Naive thymus-derived CD8-positive, alpha-beta T cell (primary cell): ENCODE measurements at regions not wholly inside any gene's neighbourhood (a gene's known extent, or its start where the extent isn't known, plus 50 kb on each side); places are given as distances from the start of the nearest gene placed in this dataset.

Source experiments
- ATAC-seq, 2 donors: fragments of 150-1000 bp; cut with Tn5 transposase in 1 of 2; sonication (Bioruptor Pico), chemical (Tn5 transposase) in 1 of 2; 1 replicate in 1 of 2; 2 replicates in 1 of 2; pipeline ENCODE4 v1.10.0; 2021; ENCODE audit warnings: mild to moderate bottlenecking in 2 of 2, moderate library complexity in 2 of 2
- POLR2A ChIA-PET: fragments of 350-600 bp; sonication (Branson Sonifier 250); formaldehyde crosslinking; loops from one replicate; lab custom pipeline; 2021; ENCODE audit warnings: antibody characterized with exemption; lab: Charles Lee
- DNase-seq, 10 donors: peaks; one replicate each; pipeline versions ENCODE4 v3.0.0 to v3.0.0-alpha.2; 2020 to 2022
- H3K27ac Mint-ChIP-seq, 10 donors: one replicate each; pipeline ENCODE4 v1.8.0; 2020 to 2022; ENCODE audit warnings: mild to moderate bottlenecking in 10 of 10, mixed read lengths in 10 of 10, moderate library complexity in 4 of 10, inconsistent platforms in 1 of 10
- H3K27me3 Mint-ChIP-seq, 5 donors: one replicate each; pipeline ENCODE4 v1.8.0; 2021 to 2022; ENCODE audit warnings: mixed read lengths in 5 of 5
- H3K36me3 Mint-ChIP-seq, 3 donors: one replicate each; pipeline ENCODE4 v1.8.0; 2020 to 2022; ENCODE audit warnings: mixed read lengths in 3 of 3, mild to moderate bottlenecking in 2 of 3, inconsistent platforms in 1 of 3
- H3K4me1 Mint-ChIP-seq, 4 donors: one replicate each; pipeline ENCODE4 v1.8.0; 2021 to 2022; ENCODE audit warnings: mixed read lengths in 4 of 4
- H3K4me3 Mint-ChIP-seq, 10 donors: one replicate each; pipeline ENCODE4 v1.8.0; 2020 to 2022; ENCODE audit warnings: mild to moderate bottlenecking in 10 of 10, mixed read lengths in 10 of 10, moderate library complexity in 6 of 10, inconsistent platforms in 1 of 10
- H3K9me3 Mint-ChIP-seq, 9 donors: one replicate each; pipeline ENCODE4 v1.8.0; 2020 to 2022; ENCODE audit warnings: mixed read lengths in 9 of 9, mild to moderate bottlenecking in 3 of 9, inconsistent platforms in 1 of 9, moderate library complexity in 1 of 9

DNA sequence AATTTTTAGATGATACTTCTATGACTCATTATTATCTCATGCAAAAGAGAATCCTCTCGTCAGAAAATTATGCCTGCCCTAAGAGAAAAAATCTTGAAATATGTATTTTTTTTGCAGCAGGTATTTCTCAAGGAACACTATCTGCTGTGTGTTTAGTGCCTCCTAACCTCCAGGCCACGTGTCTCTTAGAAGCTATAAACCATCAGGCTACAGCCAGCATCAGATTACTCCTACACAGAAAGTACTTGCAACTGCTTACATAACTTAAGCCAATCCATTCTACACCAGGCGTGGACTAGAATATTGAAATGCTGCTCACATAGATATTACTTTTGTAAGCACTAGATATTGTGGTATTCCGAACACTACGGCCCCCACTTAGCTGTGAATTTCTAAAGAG, 933.4 kb downstream of the PLA2G4A start:
- Mint-ChIP-seq H3K4me1 (no peaks in the 10 kb centered on the region), H3K4me3 (no peak overlapping the region), H3K27me3 (peaks cover 0 to under 1% (median 0%) of the 10 kb centered on the region in 5 donors), H3K36me3 (no peaks in the 10 kb centered on the region), H3K9me3 (peaks cover 0 to 25% (median 2%) of the 10 kb centered on the region in 9 donors), H3K27ac (no peak overlapping the region)
- POLR2A ChIA-PET, result no interaction called here
- no peak for DNase-seq
- ATAC-seq, result no peak

GRCh38 chr1:187763465-187763864, 934.7 kb downstream of the PLA2G4A start:
- Mint-ChIP-seq H3K36me3 (no peaks in the 10 kb centered on the region), H3K27ac (no peak overlapping the region), H3K4me1 (no peaks in the 10 kb centered on the region), H3K4me3 (no peak overlapping the region), H3K9me3 (peaks cover 0 to 24% (median 6%) of the 10 kb centered on the region in 9 donors), H3K27me3 (peaks cover 0 to 4% (median 0%) of the 10 kb centered on the region in 5 donors)
- POLR2A ChIA-PET, result no interaction called here
- no peak for DNase-seq
- ATAC-seq, result no peak

DNA sequence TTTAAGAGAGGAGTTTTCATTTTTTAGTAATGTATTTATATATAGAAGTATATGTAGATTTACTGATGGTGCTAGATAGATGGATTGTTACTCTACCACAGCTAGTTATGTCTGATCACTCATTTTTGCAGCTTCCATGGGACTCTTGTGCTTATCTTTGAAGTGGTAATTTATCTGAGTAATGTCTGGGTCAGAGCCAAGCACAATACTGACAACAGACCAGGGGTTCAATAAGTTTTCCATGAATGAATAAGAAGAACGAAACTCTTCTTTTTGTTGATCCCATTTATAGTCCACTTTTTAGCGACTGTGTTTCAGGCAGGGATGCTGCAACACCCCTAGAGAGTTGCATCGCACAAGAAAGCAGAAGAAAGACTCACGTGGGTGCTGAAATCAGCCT, 935.2 kb downstream of the PLA2G4A start:
- POLR2A ChIA-PET, result no interaction called here
- H3K4me1 Mint-ChIP-seq, result no peaks in the 10 kb centered on the region

DNA sequence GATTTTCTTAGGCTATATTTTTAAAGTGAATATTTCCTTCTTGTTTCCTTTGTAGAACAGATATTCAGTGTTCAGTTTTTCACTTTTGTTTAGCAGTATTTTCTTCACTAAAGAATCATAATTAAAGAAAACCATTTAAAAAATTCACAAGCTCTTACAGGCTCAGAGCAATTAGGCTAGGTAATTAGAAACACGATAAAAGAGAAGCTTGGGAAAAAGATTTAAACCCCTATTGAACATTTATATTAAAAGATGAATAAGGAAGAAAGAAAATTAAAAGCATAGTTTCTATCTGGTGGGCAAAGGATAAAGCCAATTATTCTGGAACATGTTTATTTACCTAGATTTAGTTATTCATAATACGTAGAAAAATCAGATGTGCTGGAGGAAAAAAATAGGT, 942.6 kb downstream of the PLA2G4A start:
- peaks cover 0 to 18% (median 2%) of the 10 kb centered on the region in 9 donors for H3K9me3 Mint-ChIP-seq
- POLR2A ChIA-PET, result no interaction called here
- H3K4me3 Mint-ChIP-seq, result no peak overlapping the region

More for the DNA sequence above, 935.2 kb downstream of the PLA2G4A start:
- Mint-ChIP-seq H3K27ac (no peak overlapping the region), H3K9me3 (peaks cover 0 to 24% (median 6%) of the 10 kb centered on the region in 9 donors), H3K4me3 (no peak overlapping the region), H3K27me3 (peaks cover 0 to 4% (median 0%) of the 10 kb centered on the region in 5 donors), H3K36me3 (no peaks in the 10 kb centered on the region)
- DNase-seq (no peak), ATAC-seq (no peak)

GRCh38 chr1:187773168-187773567, 944.4 kb downstream of the PLA2G4A start:
- H3K4me1 Mint-ChIP-seq, result no peaks in the 10 kb centered on the region
- DNase-seq, result no peak
- H3K36me3 Mint-ChIP-seq, result no peaks in the 10 kb centered on the region
- H3K4me3 Mint-ChIP-seq, result no peak overlapping the region
- peaks cover 0 to 12% (median under 1%) of the 10 kb centered on the region in 9 donors for H3K9me3 Mint-ChIP-seq
- no peaks in the 10 kb centered on the region for H3K27me3 Mint-ChIP-seq
- no peak for ATAC-seq
- H3K27ac Mint-ChIP-seq, result no peak overlapping the region
- POLR2A ChIA-PET, result no interaction called here

More for the DNA sequence above, 942.6 kb downstream of the PLA2G4A start:
- DNase-seq (no peak), ATAC-seq (no peak)
- Mint-ChIP-seq H3K27me3 (peaks cover 0 to 4% (median 0%) of the 10 kb centered on the region in 5 donors), H3K4me1 (no peaks in the 10 kb centered on the region), H3K36me3 (no peaks in the 10 kb centered on the region), H3K27ac (no peak overlapping the region)

DNA sequence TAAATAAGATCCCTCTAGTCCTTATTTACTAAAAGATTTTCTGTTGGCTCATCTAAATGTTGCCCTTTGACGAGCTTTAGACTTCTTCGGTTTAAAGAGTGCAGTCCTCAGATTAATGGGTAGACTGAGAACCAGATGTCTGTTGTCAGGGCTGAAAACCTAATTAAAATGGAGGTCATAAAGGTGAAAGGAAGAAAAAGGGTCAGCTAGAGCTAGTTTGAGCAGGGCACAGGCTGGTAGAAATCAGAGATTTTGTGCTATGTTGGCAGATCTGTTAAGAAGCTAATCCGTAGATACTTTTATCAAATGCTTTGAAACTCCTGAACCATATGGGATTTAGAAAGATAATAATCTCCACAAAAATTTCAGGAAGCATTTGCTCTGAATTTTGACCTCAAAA, 959.0 kb downstream of the PLA2G4A start:
- Mint-ChIP-seq H3K27me3 (peaks cover 0 to 1% (median 0%) of the 10 kb centered on the region in 5 donors), H3K4me3 (no peak overlapping the region), H3K36me3 (no peaks in the 10 kb centered on the region), H3K9me3 (peaks cover 0 to 9% (median 2%) of the 10 kb centered on the region in 9 donors), H3K27ac (no peak overlapping the region), H3K4me1 (no peaks in the 10 kb centered on the region)
- ATAC-seq (no peak), DNase-seq (no peak)
- POLR2A ChIA-PET, result no interaction called here

DNA sequence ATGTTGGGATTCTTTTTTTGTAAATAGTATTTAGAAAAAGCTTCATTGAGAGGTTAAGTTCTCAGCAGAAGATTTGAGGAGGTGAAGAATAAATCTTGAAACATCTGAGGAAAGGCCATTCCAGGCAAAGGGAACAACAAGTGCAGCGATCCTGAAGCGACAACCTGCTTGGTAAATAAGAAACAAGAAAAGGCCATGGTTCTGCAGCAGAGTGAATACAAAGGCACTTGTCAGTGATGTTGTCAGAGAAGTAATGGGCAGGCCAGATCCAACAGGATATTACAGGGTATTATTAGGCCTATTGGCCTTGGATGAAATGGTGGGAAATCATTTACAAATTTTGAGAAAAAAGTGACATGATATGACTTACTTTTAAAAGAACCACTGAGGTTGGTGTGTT, 960.0 kb downstream of the PLA2G4A start:
- peaks cover 0 to 1% (median 0%) of the 10 kb centered on the region in 5 donors for H3K27me3 Mint-ChIP-seq
- H3K27ac Mint-ChIP-seq, result no peak overlapping the region
- H3K9me3 Mint-ChIP-seq, result peaks cover 0 to 9% (median 2%) of the 10 kb centered on the region in 9 donors
- no peaks in the 10 kb centered on the region for H3K4me1 Mint-ChIP-seq
- DNase-seq, result no peak
- no peak for ATAC-seq
- H3K36me3 Mint-ChIP-seq, result no peaks in the 10 kb centered on the region
- no peak overlapping the region for H3K4me3 Mint-ChIP-seq
- POLR2A ChIA-PET, result no interaction called here

GRCh38 chr1:187790724-187791123, 962.0 kb downstream of the PLA2G4A start:
- DNase-seq (no peak), ATAC-seq (no peak)
- Mint-ChIP-seq H3K9me3 (peaks cover 0 to 9% (median 2%) of the 10 kb centered on the region in 9 donors), H3K36me3 (no peaks in the 10 kb centered on the region), H3K4me3 (no peak overlapping the region), H3K4me1 (no peaks in the 10 kb centered on the region), H3K27me3 (no peaks in the 10 kb centered on the region), H3K27ac (no peak overlapping the region)
- POLR2A ChIA-PET, result interaction anchor here (0.6 kb wide), 1 partner anchor 26 kb away, joined by 5 read pairs; no protein-coding TSS in a partner anchor

DNA sequence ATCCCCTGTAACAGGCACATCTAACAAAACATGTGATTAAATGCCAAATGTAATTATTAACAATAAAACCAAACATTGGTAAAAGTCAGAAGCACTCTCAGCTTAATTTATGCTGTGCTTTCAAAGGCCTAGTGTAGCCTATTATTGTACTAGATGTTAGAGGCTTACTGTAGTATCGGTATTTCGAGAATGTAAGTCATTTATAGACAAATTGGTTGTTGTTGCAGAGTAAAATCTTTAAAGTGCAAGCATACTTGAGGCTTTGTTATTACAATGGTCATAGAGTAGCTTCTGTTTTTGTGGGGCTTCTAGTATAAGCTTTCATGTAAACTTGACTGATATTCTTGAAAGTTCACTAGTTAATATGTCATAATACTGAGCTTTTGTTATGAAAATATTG, 965.8 kb downstream of the PLA2G4A start:
- Mint-ChIP-seq H3K27ac (no peak overlapping the region), H3K36me3 (no peaks in the 10 kb centered on the region), H3K4me3 (no peak overlapping the region), H3K9me3 (peaks cover 0 to 19% (median 3%) of the 10 kb centered on the region in 9 donors), H3K27me3 (no peaks in the 10 kb centered on the region), H3K4me1 (no peaks in the 10 kb centered on the region)
- POLR2A ChIA-PET, result no interaction called here
- no peak for DNase-seq
- no peak for ATAC-seq

- no peaks in the 10 kb centered on the region for H3K36me3 Mint-ChIP-seq
- POLR2A ChIA-PET, result no interaction called here
Observed at GRCh38 chr1:187809549-187809948, 980.8 kb downstream of the PLA2G4A start.

DNA sequence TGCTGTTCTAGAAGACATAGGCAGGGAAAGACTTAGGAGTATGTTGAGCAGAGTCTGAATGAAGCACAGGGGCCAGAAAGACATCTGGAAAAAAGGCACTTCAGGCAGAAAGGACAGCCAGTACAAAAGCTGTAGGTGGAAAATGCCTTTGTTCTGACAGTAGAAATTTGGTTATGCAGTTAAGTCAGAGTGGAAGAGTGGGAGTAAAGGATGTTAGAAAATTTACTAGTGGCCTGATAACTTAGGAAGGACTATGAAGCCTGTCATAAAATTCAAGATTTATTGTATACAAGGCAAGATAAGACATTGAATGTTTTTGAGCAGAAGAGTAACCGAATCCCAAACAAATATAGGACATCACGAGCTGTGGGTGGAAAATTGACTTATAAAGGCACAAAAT, 987.9 kb downstream of the PLA2G4A start:
- POLR2A ChIA-PET, result no interaction called here
- no peaks in the 10 kb centered on the region for H3K4me1 Mint-ChIP-seq
- no peaks in the 10 kb centered on the region for H3K36me3 Mint-ChIP-seq
- H3K27me3 Mint-ChIP-seq, result no peaks in the 10 kb centered on the region
- no peak overlapping the region for H3K4me3 Mint-ChIP-seq
- ATAC-seq (no peak), DNase-seq (no peak)
- H3K27ac Mint-ChIP-seq, result no peak overlapping the region
- peaks cover 0 to 28% (median 10%) of the 10 kb centered on the region in 9 donors for H3K9me3 Mint-ChIP-seq

More at GRCh38 chr1:187809549-187809948, 980.8 kb downstream of the PLA2G4A start:
- ATAC-seq (no peak), DNase-seq (no peak)
- no peaks in the 10 kb centered on the region for H3K4me1 Mint-ChIP-seq
- H3K9me3 Mint-ChIP-seq, result peaks cover 0 to 14% (median 7%) of the 10 kb centered on the region in 9 donors
- H3K27ac Mint-ChIP-seq, result no peak overlapping the region
- H3K4me3 Mint-ChIP-seq, result no peak overlapping the region
- no peaks in the 10 kb centered on the region for H3K27me3 Mint-ChIP-seq

DNA sequence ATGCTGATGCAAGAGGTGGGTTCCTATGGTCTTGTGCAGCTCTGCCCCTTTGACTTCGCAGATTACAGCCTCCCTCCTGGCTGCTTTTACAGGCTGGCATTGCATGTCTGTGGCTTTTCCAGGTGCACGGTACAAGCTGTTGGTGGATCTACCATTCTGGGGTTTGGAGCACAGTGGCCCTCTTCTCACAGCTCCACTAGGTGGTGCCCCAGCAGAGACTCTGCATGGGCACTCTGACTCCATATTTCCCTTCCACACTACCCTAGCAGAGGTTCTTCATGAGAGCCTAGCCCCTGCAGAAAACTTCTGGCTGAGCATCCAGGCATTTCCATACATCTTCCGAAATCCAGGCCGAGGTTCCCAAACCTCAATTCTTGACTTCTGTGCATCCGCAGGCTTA, 989.0 kb downstream of the PLA2G4A start:
- H3K27ac Mint-ChIP-seq, result no peak overlapping the region
- H3K36me3 Mint-ChIP-seq, result no peaks in the 10 kb centered on the region
- no peak overlapping the region for H3K4me3 Mint-ChIP-seq
- H3K4me1 Mint-ChIP-seq, result no peaks in the 10 kb centered on the region
- no peaks in the 10 kb centered on the region for H3K27me3 Mint-ChIP-seq
- DNase-seq (no peak), ATAC-seq (no peak)
- H3K9me3 Mint-ChIP-seq, result peaks cover 3 to 37% (median 14%) of the 10 kb centered on the region in 9 donors
- POLR2A ChIA-PET, result no interaction called here

DNA sequence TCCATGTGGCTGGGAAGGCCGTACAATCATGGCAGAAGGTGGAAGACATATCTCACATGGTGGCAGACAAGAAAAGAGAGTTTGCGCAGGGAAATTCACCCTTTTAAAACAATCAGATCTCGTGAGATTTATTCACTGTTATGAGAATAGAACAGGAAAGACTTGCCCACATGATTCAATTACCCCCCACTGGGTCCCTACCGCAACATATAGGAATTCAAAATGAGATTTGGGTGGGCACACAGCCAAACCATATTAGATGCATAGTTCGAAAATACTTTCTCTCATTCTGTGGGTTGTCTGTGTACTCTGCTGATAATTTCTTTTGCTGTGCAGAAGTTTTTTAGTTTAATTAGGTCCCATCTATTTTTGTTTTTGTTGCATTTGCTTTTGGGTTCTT, 990.3 kb downstream of the PLA2G4A start:
- Mint-ChIP-seq H3K27me3 (no peaks in the 10 kb centered on the region), H3K9me3 (peaks cover 3 to 39% (median 14%) of the 10 kb centered on the region in 9 donors), H3K4me1 (no peaks in the 10 kb centered on the region), H3K4me3 (no peak overlapping the region), H3K36me3 (no peaks in the 10 kb centered on the region), H3K27ac (no peak overlapping the region)
- DNase-seq (no peak), ATAC-seq (no peak)
- POLR2A ChIA-PET, result no interaction called here

GRCh38 chr1:187836557-187836956, 1007.8 kb downstream of the PLA2G4A start:
- H3K4me3 Mint-ChIP-seq, result no peak overlapping the region
- H3K36me3 Mint-ChIP-seq, result peaks cover 0 to 2% (median 0%) of the 10 kb centered on the region in 3 donors
- DNase-seq (no peak), ATAC-seq (no peak)
- H3K9me3 Mint-ChIP-seq, result peaks cover 0 to 9% (median 3%) of the 10 kb centered on the region in 9 donors
- no peak overlapping the region for H3K27ac Mint-ChIP-seq
- POLR2A ChIA-PET, result no interaction called here
- no peaks in the 10 kb centered on the region for H3K4me1 Mint-ChIP-seq
- no peaks in the 10 kb centered on the region for H3K27me3 Mint-ChIP-seq
